Mesothelial cell of epicardium (in vitro differentiated cells): ENCODE measurements at regions not wholly inside any gene's neighbourhood (a gene's known extent, or its start where the extent isn't known, plus 50 kb on each side); places are given as distances from the start of the nearest gene placed in this dataset.
"Not testable (repeated sequence)": the region's sequence is repeated elsewhere in the genome, so short reads cannot be mapped to it uniquely, and the experiment has no call there.

Experiments
- DNase-seq, 2 experiments: peaks; one replicate each; pipeline ENCODE4 v3.0.0; 2021; ENCODE audit warnings: low spot score in 2 of 2; ENCODE audit not compliant: unreplicated experiment in 2 of 2
- H3K27ac Mint-ChIP-seq: 2 replicates; pipeline ENCODE4 v1.8.0; 2021; ENCODE audit warnings: mixed read lengths
- H3K27me3 Mint-ChIP-seq: 2 replicates; pipeline ENCODE4 v1.8.0; 2021; ENCODE audit warnings: low read depth, mixed read lengths
- H3K36me3 Mint-ChIP-seq: 2 replicates; pipeline ENCODE4 v1.8.0; 2021; ENCODE audit warnings: mixed read lengths
- H3K4me1 Mint-ChIP-seq: 2 replicates; pipeline ENCODE4 v1.8.0; 2021; ENCODE audit warnings: mixed read lengths
- H3K4me3 Mint-ChIP-seq: 2 replicates; pipeline ENCODE4 v1.8.0; 2021; ENCODE audit warnings: mild to moderate bottlenecking, moderate library complexity, mixed read lengths
- H3K9me3 Mint-ChIP-seq: 2 replicates; pipeline ENCODE4 v1.8.0; 2021; ENCODE audit warnings: mixed read lengths
- CTCF ChIP-seq: fragments of 200-600 bp; sonication (generic); IDR thresholded peaks from one replicate; pipeline ENCODE4 v1.5.0; 2021; ENCODE audit warnings: antibody characterized with exemption; ENCODE audit not compliant: unreplicated experiment

DNA sequence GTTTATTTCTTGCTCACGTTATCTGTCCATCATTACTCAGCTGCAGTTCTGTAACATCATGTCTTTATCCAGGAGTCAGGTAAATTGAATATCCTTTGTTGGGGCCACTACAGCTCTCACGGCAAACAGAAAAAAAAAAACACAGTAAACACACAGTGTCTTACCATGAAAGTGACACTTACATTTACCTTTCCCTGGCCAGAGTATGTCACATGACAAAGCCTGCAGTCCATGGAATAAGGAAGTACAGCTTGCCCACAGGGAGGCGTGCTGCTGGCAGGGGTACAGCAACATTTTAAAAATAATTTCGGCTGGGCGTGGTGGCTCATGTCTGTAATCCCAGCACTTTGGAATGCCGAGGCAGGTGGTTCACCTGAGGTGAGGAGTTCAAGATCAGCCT, 85.7 kb upstream of the HS3ST4 start:
- Mint-ChIP-seq H3K36me3 (no peaks in the 10 kb centered on the region), H3K27me3 (peaks cover 8% of the 10 kb centered on the region), H3K27ac (no peak overlapping the region), H3K9me3 (peaks cover 6% of the 10 kb centered on the region), H3K4me3 (no peak overlapping the region), H3K4me1 (no peaks in the 10 kb centered on the region)
- no peak for TF ChIP-seq CTCF
- no peak for DNase-seq

DNA sequence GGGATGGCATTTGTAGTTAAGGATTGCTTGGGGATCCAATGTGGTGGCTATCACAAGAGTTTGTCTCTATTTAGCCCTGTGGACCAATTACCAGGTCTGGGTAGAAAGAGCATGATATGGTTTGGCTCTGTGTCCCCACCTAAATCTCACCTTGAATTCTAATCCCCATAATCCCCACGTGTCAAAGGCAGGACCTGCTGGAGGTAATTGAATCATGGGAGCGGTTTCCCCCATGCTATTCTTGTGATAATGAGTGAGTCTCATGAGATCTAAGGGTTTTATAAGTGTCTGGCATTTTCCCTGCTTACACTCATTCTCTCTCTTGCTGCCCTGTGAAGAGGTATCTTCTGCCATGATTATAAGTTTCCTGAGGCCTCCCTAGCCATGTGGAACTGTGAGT, 86.4 kb upstream of the HS3ST4 start:
- Mint-ChIP-seq H3K4me1 (no peaks in the 10 kb centered on the region), H3K27me3 (peaks cover 8% of the 10 kb centered on the region), H3K4me3 (no peak overlapping the region), H3K9me3 (peaks cover 6% of the 10 kb centered on the region), H3K27ac (no peak overlapping the region), H3K36me3 (no peaks in the 10 kb centered on the region)
- no peak for TF ChIP-seq CTCF
- DNase-seq = no peak

- H3K27ac Mint-ChIP-seq, H3K27me3 Mint-ChIP-seq, H3K36me3 Mint-ChIP-seq, DNase-seq, H3K4me3 Mint-ChIP-seq, H3K4me1 Mint-ChIP-seq: not testable (repeated sequence)
- peaks cover 11% of the 10 kb centered on the region for H3K9me3 Mint-ChIP-seq
These were observed 90.5 kb upstream of the HS3ST4 start for GRCh38 chr16:25601306-25601705.

DNA sequence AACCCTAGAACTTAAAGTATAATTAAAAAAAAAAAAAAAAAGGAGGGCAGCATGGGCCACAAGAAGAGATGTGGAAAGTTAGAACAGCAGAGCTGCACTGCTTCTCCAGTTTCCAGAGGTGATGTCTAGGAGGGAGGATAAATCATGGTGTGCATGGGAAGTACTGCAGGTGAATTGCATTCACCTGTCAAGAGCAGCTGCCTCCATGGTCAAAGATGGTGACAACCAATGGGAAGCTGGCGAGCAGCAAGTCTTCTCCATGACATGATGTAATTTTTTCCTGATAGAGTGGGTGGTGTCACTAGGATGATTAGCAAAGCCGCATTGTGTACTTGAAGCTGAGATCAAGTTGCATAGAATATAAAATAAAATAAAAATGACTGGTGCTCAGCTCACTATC, 95.6 kb upstream of the HS3ST4 start:
- Mint-ChIP-seq H3K36me3 (no peaks in the 10 kb centered on the region), H3K27me3 (no peaks in the 10 kb centered on the region), H3K4me3 (no peak overlapping the region), H3K4me1 (no peaks in the 10 kb centered on the region), H3K9me3 (peaks cover 5% of the 10 kb centered on the region), H3K27ac (no peak overlapping the region)
- no peak for DNase-seq
- TF ChIP-seq CTCF = no peak

GRCh38 chr16:25593260-25593659, 98.5 kb upstream of the HS3ST4 start:
- DNase-seq = no peak
- Mint-ChIP-seq H3K9me3 (no peaks in the 10 kb centered on the region), H3K27ac (no peak overlapping the region), H3K27me3 (no peaks in the 10 kb centered on the region), H3K36me3 (no peaks in the 10 kb centered on the region), H3K4me3 (no peak overlapping the region), H3K4me1 (no peaks in the 10 kb centered on the region)
- TF ChIP-seq CTCF = no peak

DNA sequence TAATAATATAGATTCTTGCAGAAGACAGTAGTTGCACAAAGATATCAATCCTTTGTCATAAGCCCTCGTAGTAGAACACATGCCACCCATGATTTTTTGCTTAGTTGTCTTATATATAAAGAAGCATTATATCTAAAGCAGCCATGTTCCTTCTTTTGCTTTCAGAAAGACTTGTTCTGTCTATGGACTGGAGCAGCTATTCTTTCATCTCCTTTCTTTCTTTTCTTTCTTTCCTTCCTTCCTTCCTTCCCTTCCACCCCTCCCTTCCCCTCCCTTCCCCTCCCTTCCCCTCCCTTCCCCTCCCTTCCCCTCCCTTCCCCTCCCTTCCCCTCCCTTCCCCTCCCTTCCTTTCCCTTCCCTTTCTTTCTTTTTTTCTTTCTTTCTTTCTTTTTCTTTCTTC, 104.0 kb upstream of the HS3ST4 start:
- H3K36me3 Mint-ChIP-seq = no peaks in the 10 kb centered on the region
- peaks cover 16% of the 10 kb centered on the region for H3K9me3 Mint-ChIP-seq
- no peaks in the 10 kb centered on the region for H3K27me3 Mint-ChIP-seq
- DNase-seq = no peak
- no peak overlapping the region for H3K27ac Mint-ChIP-seq
- no peaks in the 10 kb centered on the region for H3K4me1 Mint-ChIP-seq
- no peak overlapping the region for H3K4me3 Mint-ChIP-seq
- TF ChIP-seq CTCF = no peak
